Hepatic stellate cell (primary cell): ENCODE measurements at regions not wholly inside any gene's neighbourhood (a gene's known extent, or its start where the extent isn't known, plus 50 kb on each side); places are given as distances from the start of the nearest gene placed in this dataset.

Experiments used
- DNase-seq: peaks from one replicate; pipeline ENCODE4 v3.0.0; 2011; ENCODE audit warnings: low spot score

GRCh38 chr3:102750322-102750721, 315.5 kb downstream of the ZPLD1 start:
- DNase-seq: no peak

GRCh38 chr3:102753901-102754300, 319.1 kb downstream of the ZPLD1 start:
- no peak for DNase-seq

- DNase-seq: no peak
These were observed 321.9 kb downstream of the ZPLD1 start for GRCh38 chr3:102756706-102757105.

- no peak for DNase-seq
These were observed 323.1 kb downstream of the ZPLD1 start for GRCh38 chr3:102757950-102758349.

GRCh38 chr3:102761766-102762165, 327.0 kb downstream of the ZPLD1 start:
- DNase-seq: no peak

GRCh38 chr3:102790747-102791325, 356.0 kb downstream of the ZPLD1 start:
- no peak for DNase-seq

GRCh38 chr3:102791641-102792589, 357.1 kb downstream of the ZPLD1 start:
- no peak for DNase-seq

- no peak for DNase-seq
These were observed 362.0 kb downstream of the ZPLD1 start for GRCh38 chr3:102796804-102797203.

GRCh38 chr3:102802819-102803420, 368.1 kb downstream of the ZPLD1 start:
- DNase-seq: no peak

- no peak for DNase-seq
These were observed 376.1 kb downstream of the ZPLD1 start for GRCh38 chr3:102810937-102811336.

GRCh38 chr3:102826636-102827035, 391.8 kb downstream of the ZPLD1 start:
- no peak for DNase-seq

GRCh38 chr3:102827386-102827785, 392.6 kb downstream of the ZPLD1 start:
- no peak for DNase-seq

- no peak for DNase-seq
These were observed 395.6 kb downstream of the ZPLD1 start for GRCh38 chr3:102830415-102830814.

- DNase-seq: no peak
These were observed 407.1 kb downstream of the ZPLD1 start for GRCh38 chr3:102841866-102842265.

- no peak for DNase-seq
These were observed 432.0 kb downstream of the ZPLD1 start for GRCh38 chr3:102866845-102867244.

GRCh38 chr3:102883515-102883914, 448.7 kb downstream of the ZPLD1 start:
- DNase-seq: no peak

GRCh38 chr3:102885289-102885688, 450.5 kb downstream of the ZPLD1 start:
- no peak for DNase-seq

GRCh38 chr3:102887431-102887830, 452.6 kb downstream of the ZPLD1 start:
- DNase-seq: no peak

GRCh38 chr3:102896851-102897621, 462.2 kb downstream of the ZPLD1 start:
- DNase-seq: no peak

- no peak for DNase-seq
These were observed 469.8 kb downstream of the ZPLD1 start for GRCh38 chr3:102904629-102905028.

GRCh38 chr3:102905811-102906210, 471.0 kb downstream of the ZPLD1 start:
- DNase-seq: no peak

- no peak for DNase-seq
These were observed 472.0 kb downstream of the ZPLD1 start for GRCh38 chr3:102906818-102907217.
